Esophagus muscularis mucosa (tissue), 4 donors: ENCODE measurements at regions not wholly inside any gene's neighbourhood (a gene's known extent, or its start where the extent isn't known, plus 50 kb on each side); places are given as distances from the start of the nearest gene placed in this dataset.

Source experiments
- CTCF ChIP-seq, 3 experiments: fragments of 200-600 bp in 2 of 3; fragments of 450-650 bp in 1 of 3; sonication (generic) in 2 of 3; IDR thresholded peaks; one replicate each; pipeline ENCODE4 v1.5.1; 2017 to 2019; ENCODE audit warnings: antibody characterized with exemption in 3 of 3, mild to moderate bottlenecking in 2 of 3, moderate library complexity in 1 of 3
- EP300 ChIP-seq: sonication (generic); formaldehyde crosslinking; IDR thresholded peaks from one replicate; pipeline ENCODE4 v1.6.1; 2017; ENCODE audit warnings: antibody characterized with exemption
- POLR2A ChIP-seq: fragments of 450-650 bp; IDR thresholded peaks from one replicate; pipeline ENCODE4 v1.6.1; 2017; ENCODE audit warnings: antibody characterized with exemption, moderate library complexity, mild to moderate bottlenecking, low read depth
- POLR2AphosphoS5 ChIP-seq, 2 donors: sonication (generic); formaldehyde crosslinking; IDR thresholded peaks; one replicate each; pipeline ENCODE4 v1.6.1; 2017; ENCODE audit warnings: antibody characterized with exemption in 2 of 2

GRCh38 chr10:130963052-130963393, 348.5 kb downstream of the TCERG1L start:
- TF ChIP-seq CTCF (IDR thresholded peaks at IDR 0.05) (no peak), POLR2AphosphoS5 (IDR thresholded peaks at IDR 0.05) (no peak), EP300 (no peak), POLR2A (no peak)
